ENCODE measurements at regions not wholly inside any gene's neighbourhood (a gene's known extent, or its start where the extent isn't known, plus 50 kb on each side); places are given as distances from the start of the nearest gene placed in this dataset.

DNA sequence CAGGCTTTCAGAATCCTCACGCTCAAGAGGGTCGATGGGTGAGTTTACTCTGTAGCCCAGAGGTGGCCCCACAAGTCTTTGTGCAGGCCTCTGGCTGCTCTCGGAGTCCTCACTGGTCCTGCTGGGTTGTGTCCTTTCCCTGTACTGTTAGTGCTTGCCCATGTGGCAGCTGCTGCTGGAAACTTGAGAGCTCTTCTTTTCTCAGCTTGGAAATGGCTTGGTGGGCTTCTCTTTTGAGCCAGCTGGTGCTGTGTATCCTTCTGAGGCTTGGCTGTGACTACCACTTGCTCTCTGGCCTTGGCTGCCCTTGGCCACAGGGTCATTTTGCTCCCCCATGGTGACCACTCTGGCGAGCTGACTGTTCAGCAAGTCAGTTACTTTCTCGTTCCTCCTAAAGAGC is 82.2 kb upstream of the LMO4 start:
- TF ChIP-seq SPI1 (IDR thresholded peaks at IDR 0.05; ENCODE audit: low read depth, low read length) (no peak), POU2F2 (IDR thresholded peaks at IDR 0.05; ENCODE audit: low read depth, low read length) (no peak), POLR2A (IDR thresholded peaks at IDR 0.05; ENCODE audit: low read depth, low read length) (no peak), POLR2AphosphoS5 (IDR thresholded peaks at IDR 0.05; ENCODE audit: low read depth, low read length) (no peak), TAF1 (IDR thresholded peaks at IDR 0.05; ENCODE audit: low read depth, low read length) (no peak), PAX5 (IDR thresholded peaks at IDR 0.05; ENCODE audit: insufficient read depth, low read length, severe bottlenecking) (no peak)
- no peak for FAIRE-seq
- DNase-seq (ENCODE audit: insufficient read length, low spot score): no peak

DNA sequence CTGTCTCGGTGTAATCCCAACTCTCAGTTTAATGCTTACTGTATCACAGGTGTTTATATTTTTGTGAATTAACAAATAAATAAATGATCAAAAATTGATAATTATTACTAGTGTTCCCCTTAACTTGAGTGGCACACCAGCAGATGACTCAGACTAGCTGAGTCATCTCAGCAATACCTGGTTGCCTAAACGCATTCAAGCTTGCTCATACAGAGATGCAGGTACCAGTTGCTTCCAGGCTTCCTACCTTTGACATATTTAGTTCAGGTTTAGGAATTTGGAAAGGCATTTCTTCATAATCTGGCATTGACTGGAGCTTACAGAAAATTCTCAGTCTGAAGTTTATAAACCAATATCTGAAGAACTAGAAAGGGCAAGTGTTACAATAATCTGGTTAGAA is 78.9 kb upstream of the LMO4 start:
- no peak for TF ChIP-seq POLR2AphosphoS5 (IDR thresholded peaks at IDR 0.05; ENCODE audit: low read depth, low read length)
- TF ChIP-seq TAF1 (IDR thresholded peaks at IDR 0.05; ENCODE audit: low read depth, low read length): no peak
- TF ChIP-seq POLR2A (IDR thresholded peaks at IDR 0.05; ENCODE audit: low read depth, low read length): no peak
- no peak for TF ChIP-seq SPI1 (IDR thresholded peaks at IDR 0.05; ENCODE audit: low read depth, low read length)
- no peak for TF ChIP-seq POU2F2 (IDR thresholded peaks at IDR 0.05; ENCODE audit: low read depth, low read length)
- TF ChIP-seq PAX5 (IDR thresholded peaks at IDR 0.05; ENCODE audit: insufficient read depth, low read length, severe bottlenecking): no peak
- FAIRE-seq (no peak), DNase-seq (ENCODE audit: insufficient read length, low spot score) (no peak)

DNA sequence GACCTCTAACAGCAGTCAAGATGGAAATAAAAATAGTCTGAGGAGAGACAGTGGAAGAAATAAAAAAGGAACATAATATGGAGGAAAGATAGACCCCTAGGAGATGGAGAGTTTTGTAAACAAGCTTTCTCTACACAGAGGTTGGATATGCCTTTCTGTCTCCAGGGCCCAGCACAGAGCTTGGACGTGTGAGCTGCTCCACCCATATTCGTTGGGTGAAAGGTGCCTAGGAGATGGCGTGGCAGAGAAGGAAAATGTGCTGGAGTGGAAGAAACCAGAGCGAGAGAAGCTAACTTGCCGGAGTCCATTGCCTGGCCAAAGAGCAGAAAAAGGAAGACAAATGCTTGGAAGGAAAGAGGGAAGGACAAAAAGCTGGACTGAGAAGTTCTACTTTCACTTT is 78.3 kb upstream of the LMO4 start:
- no peak for FAIRE-seq

DNA sequence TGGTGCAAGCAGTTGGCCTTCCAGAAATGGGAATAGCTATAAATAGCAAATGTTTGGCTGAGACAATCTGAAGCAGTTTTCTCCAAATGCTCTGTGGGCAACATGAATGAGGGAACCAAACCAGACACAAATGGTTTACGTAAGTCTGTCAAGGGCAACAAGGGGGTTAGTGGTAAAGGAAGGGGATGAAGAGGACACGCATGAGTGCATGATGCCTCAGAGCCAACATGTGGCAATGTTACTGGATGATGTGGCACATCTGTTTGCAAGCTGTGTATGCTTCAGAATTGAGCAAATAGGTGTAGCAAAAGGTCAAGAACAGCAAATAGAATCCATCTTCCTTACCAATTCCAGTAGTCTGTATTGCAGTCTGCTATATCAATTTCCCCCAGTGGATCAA is 76.3 kb upstream of the LMO4 start:
- FAIRE-seq (peak; percentile 13), DNase-seq (ENCODE audit: insufficient read length, low spot score) (no peak)
- TF ChIP-seq POU2F2 (IDR thresholded peaks at IDR 0.05; ENCODE audit: low read depth, low read length) (no peak), SPI1 (IDR thresholded peaks at IDR 0.05; ENCODE audit: low read depth, low read length) (no peak), POLR2A (IDR thresholded peaks at IDR 0.05; ENCODE audit: low read depth, low read length) (no peak), TAF1 (IDR thresholded peaks at IDR 0.05; ENCODE audit: low read depth, low read length) (no peak), PAX5 (IDR thresholded peaks at IDR 0.05; ENCODE audit: insufficient read depth, low read length, severe bottlenecking) (no peak), POLR2AphosphoS5 (IDR thresholded peaks at IDR 0.05; ENCODE audit: low read depth, low read length) (no peak)

More for the DNA sequence above, 78.3 kb upstream of the LMO4 start:
- no peak for DNase-seq (ENCODE audit: insufficient read length, low spot score)
- TF ChIP-seq POLR2AphosphoS5 (IDR thresholded peaks at IDR 0.05; ENCODE audit: low read depth, low read length) (no peak), SPI1 (IDR thresholded peaks at IDR 0.05; ENCODE audit: low read depth, low read length) (no peak), POU2F2 (IDR thresholded peaks at IDR 0.05; ENCODE audit: low read depth, low read length) (no peak), POLR2A (IDR thresholded peaks at IDR 0.05; ENCODE audit: low read depth, low read length) (no peak), PAX5 (IDR thresholded peaks at IDR 0.05; ENCODE audit: insufficient read depth, low read length, severe bottlenecking) (no peak), TAF1 (IDR thresholded peaks at IDR 0.05; ENCODE audit: low read depth, low read length) (no peak)

DNA sequence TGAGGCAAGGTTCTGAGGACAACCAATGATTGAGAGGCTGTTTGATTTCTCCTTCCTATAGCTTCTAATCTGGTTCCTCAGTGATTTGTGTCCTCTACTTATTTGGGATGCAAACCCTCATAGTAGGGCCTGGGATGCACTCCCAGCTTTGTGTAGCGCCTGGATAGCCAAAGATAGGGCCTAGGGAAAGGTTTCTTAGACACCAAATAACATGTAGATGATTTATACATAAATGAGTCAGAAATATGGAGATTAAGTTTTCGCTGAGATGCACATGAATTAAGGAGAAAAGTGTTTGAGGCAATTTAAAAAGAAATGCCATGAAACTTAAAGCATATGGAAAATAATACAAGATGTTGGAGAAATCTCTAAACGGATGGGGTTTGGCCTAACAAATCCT is 66.0 kb upstream of the LMO4 start:
- no peak for FAIRE-seq
- no peak for DNase-seq (ENCODE audit: insufficient read length, low spot score)
- no peak for TF ChIP-seq POLR2A (IDR thresholded peaks at IDR 0.05; ENCODE audit: low read depth, low read length)
- no peak for TF ChIP-seq TAF1 (IDR thresholded peaks at IDR 0.05; ENCODE audit: low read depth, low read length)
- no peak for TF ChIP-seq POU2F2 (IDR thresholded peaks at IDR 0.05; ENCODE audit: low read depth, low read length)
- no peak for TF ChIP-seq SPI1 (IDR thresholded peaks at IDR 0.05; ENCODE audit: low read depth, low read length)
- TF ChIP-seq POLR2AphosphoS5 (IDR thresholded peaks at IDR 0.05; ENCODE audit: low read depth, low read length): no peak
- TF ChIP-seq PAX5 (IDR thresholded peaks at IDR 0.05; ENCODE audit: insufficient read depth, low read length, severe bottlenecking): no peak

DNA sequence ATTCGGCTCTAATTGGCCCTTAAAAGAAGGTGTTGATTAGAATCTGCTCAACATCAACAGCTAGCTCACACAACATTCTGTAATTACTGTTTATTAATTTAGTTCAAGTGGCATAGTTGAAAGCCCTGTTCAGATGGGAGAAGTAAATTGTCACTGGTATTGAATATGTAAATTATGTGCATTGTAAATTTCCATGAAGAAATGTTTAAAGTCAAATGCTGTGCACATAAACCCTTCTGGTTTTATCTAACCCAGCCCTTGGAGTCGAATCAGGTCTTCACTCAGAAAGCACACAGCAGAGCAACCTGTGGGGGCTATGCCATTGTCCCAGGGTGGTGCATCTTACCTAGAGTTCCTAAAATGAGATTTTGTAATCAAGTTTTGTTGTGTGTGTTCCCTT is 65.4 kb upstream of the LMO4 start:
- DNase-seq (ENCODE audit: insufficient read length, low spot score) (no peak), FAIRE-seq (no peak)
- TF ChIP-seq POLR2A (IDR thresholded peaks at IDR 0.05; ENCODE audit: low read depth, low read length): no peak
- no peak for TF ChIP-seq POLR2AphosphoS5 (IDR thresholded peaks at IDR 0.05; ENCODE audit: low read depth, low read length)
- no peak for TF ChIP-seq POU2F2 (IDR thresholded peaks at IDR 0.05; ENCODE audit: low read depth, low read length)
- no peak for TF ChIP-seq TAF1 (IDR thresholded peaks at IDR 0.05; ENCODE audit: low read depth, low read length)
- TF ChIP-seq SPI1 (IDR thresholded peaks at IDR 0.05; ENCODE audit: low read depth, low read length): no peak
- no peak for TF ChIP-seq PAX5 (IDR thresholded peaks at IDR 0.05; ENCODE audit: insufficient read depth, low read length, severe bottlenecking)

DNA sequence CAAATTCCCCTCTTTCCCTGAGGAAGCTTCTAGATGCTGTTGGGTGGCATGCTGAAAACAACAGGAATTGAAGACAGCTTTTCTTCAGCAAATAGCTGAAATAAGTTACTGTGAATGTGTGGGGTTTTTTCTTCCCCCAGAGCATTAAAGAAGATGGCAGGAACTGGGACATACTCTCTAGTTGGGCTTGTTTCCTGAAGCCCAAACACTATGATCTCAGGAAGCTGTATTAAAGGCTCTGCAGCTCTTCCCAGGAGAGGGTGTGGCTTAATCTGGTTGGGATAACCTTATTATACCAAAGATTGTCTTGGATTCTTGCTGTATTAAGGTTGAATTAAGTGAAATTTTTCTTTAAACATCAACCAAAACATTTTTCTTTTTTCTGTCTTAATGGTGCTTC is 64.9 kb upstream of the LMO4 start:
- no peak for FAIRE-seq
- TF ChIP-seq POU2F2 (IDR thresholded peaks at IDR 0.05; ENCODE audit: low read depth, low read length) (no peak), POLR2A (IDR thresholded peaks at IDR 0.05; ENCODE audit: low read depth, low read length) (no peak), SPI1 (IDR thresholded peaks at IDR 0.05; ENCODE audit: low read depth, low read length) (no peak), POLR2AphosphoS5 (IDR thresholded peaks at IDR 0.05; ENCODE audit: low read depth, low read length) (no peak), PAX5 (IDR thresholded peaks at IDR 0.05; ENCODE audit: insufficient read depth, low read length, severe bottlenecking) (no peak), TAF1 (IDR thresholded peaks at IDR 0.05; ENCODE audit: low read depth, low read length) (no peak)
- DNase-seq (ENCODE audit: insufficient read length, low spot score): no peak

DNA sequence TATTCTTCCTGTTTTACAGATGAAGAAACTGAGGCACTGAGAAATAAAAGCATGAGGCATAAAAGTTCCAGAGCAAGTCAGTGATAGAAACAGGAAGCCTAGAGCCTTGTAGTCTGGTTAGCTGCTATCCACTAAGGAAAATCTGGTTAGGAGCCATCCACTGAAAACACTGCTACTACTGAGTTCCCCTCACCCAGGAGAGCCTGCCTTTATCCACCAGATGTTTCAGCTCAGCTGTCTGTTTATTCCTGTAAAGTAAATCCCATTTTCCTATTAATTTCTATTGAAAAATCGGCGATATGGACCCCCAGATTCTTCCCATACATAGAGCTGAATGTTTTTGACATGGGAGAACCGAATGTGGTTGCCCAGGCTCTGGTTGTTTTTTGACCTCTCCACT is 63.7 kb upstream of the LMO4 start:
- DNase-seq (ENCODE audit: insufficient read length, low spot score) (no peak), FAIRE-seq (no peak)
- no peak for TF ChIP-seq TAF1 (IDR thresholded peaks at IDR 0.05; ENCODE audit: low read depth, low read length)
- no peak for TF ChIP-seq PAX5 (IDR thresholded peaks at IDR 0.05; ENCODE audit: insufficient read depth, low read length, severe bottlenecking)
- no peak for TF ChIP-seq SPI1 (IDR thresholded peaks at IDR 0.05; ENCODE audit: low read depth, low read length)
- no peak for TF ChIP-seq POLR2A (IDR thresholded peaks at IDR 0.05; ENCODE audit: low read depth, low read length)
- TF ChIP-seq POU2F2 (IDR thresholded peaks at IDR 0.05; ENCODE audit: low read depth, low read length): no peak
- TF ChIP-seq POLR2AphosphoS5 (IDR thresholded peaks at IDR 0.05; ENCODE audit: low read depth, low read length): no peak

DNA sequence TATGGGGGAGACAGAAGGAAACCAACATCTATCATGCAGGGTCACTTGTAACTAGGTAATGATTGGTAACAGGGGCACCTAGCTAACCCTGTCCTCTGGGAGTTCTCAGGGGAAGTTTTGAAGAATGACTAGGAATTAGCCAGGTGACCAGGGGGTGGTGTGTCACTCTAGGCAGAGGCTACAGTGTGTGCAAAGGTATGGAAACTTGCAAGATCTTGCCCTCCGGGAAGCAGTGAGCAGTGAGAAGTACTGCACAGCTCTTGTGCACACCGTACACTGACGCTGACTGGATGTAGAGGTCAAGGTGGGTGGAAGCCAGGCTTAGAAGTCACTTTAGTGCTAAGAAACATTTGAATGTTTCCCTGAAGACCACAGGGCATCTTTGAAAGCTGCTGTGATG is 62.9 kb upstream of the LMO4 start:
- DNase-seq (ENCODE audit: insufficient read length, low spot score) (no peak), FAIRE-seq (no peak)
- TF ChIP-seq TAF1 (IDR thresholded peaks at IDR 0.05; ENCODE audit: low read depth, low read length) (no peak), POU2F2 (IDR thresholded peaks at IDR 0.05; ENCODE audit: low read depth, low read length) (no peak), POLR2AphosphoS5 (IDR thresholded peaks at IDR 0.05; ENCODE audit: low read depth, low read length) (no peak), POLR2A (IDR thresholded peaks at IDR 0.05; ENCODE audit: low read depth, low read length) (no peak), SPI1 (IDR thresholded peaks at IDR 0.05; ENCODE audit: low read depth, low read length) (no peak), PAX5 (IDR thresholded peaks at IDR 0.05; ENCODE audit: insufficient read depth, low read length, severe bottlenecking) (no peak)

DNA sequence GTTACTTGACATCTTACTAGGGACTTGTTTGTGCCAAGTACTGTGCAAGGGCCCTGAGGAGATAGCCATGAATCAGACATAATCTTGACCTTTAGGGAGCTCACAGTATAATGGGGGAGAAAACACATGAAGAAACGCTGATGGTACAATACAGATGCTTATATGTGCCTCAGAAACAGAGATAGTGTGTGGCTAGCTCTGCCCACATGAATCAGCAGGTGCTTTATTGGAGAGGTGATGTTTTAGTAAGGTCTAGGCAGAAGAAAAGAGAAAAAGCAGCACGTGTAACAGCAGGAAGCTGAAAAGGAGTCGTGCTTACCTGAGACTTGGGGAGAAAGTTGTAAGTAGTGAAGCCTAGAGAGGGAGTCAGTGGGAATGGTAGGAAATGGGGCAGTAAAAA is 60.6 kb upstream of the LMO4 start:
- no peak for DNase-seq (ENCODE audit: insufficient read length, low spot score)
- TF ChIP-seq POLR2AphosphoS5 (IDR thresholded peaks at IDR 0.05; ENCODE audit: low read depth, low read length) (no peak), SPI1 (IDR thresholded peaks at IDR 0.05; ENCODE audit: low read depth, low read length) (no peak), POLR2A (IDR thresholded peaks at IDR 0.05; ENCODE audit: low read depth, low read length) (no peak), POU2F2 (IDR thresholded peaks at IDR 0.05; ENCODE audit: low read depth, low read length) (no peak), PAX5 (IDR thresholded peaks at IDR 0.05; ENCODE audit: insufficient read depth, low read length, severe bottlenecking) (no peak), TAF1 (IDR thresholded peaks at IDR 0.05; ENCODE audit: low read depth, low read length) (no peak)
- no peak for FAIRE-seq
